ENCODE measurements at regions not wholly inside any gene's neighbourhood (a gene's known extent, or its start where the extent isn't known, plus 50 kb on each side); places are given as distances from the start of the nearest gene placed in this dataset.

- Histone ChIP-seq H3K27me3 (no peaks in the 10 kb centered on the region), H3K4me2 (peak overlapping the region; percentile 44), H3K9me3 (ENCODE audit: low read depth) (no peaks in the 10 kb centered on the region), H3F3A (ENCODE audit: low read depth) (peaks cover 26% of the 10 kb centered on the region), H3K79me2 (ENCODE audit: low read depth) (no peaks in the 10 kb centered on the region), H3K27ac (peak overlapping the region; percentile 95), H4K20me1 (ENCODE audit: low read depth) (no peaks in the 10 kb centered on the region), H3K9ac (no peak overlapping the region), H3K4me3 (no peak overlapping the region), H3K36me3 (no peaks in the 10 kb centered on the region), H3K4me1 (peaks cover 24% of the 10 kb centered on the region), H2AFZ (replicated peaks) (no peak overlapping the region)
- no peaks in the 10 kb centered on the region for H3K27me3 Mint-ChIP-seq (ENCODE audit: insufficient read depth, low read depth)
- DNase-seq (ENCODE audit: low spot score): no peak
- no peaks in the 10 kb centered on the region for H3K36me3 Mint-ChIP-seq
- peaks cover 29% of the 10 kb centered on the region for H3K4me1 Mint-ChIP-seq
- H3K4me3 Mint-ChIP-seq: no peak overlapping the region
- H3K27ac Mint-ChIP-seq: no peak overlapping the region
- H3K9me3 Mint-ChIP-seq: peaks cover 15% of the 10 kb centered on the region
- TF ChIP-seq CTCF (IDR thresholded peaks at IDR 0.05): no peak
- no peak for TF ChIP-seq EZH2phosphoT487 (IDR thresholded peaks at IDR 0.05)
- no peak for TF ChIP-seq EZH2 (IDR thresholded peaks at IDR 0.05)
Observed at GRCh38 chr9:106583751-106584150, 279.2 kb upstream of the ZNF462 start.

- peaks cover 31% of the 10 kb centered on the region for H3K4me1 ChIP-seq
- H3K9me3 ChIP-seq (ENCODE audit: low read depth): no peaks in the 10 kb centered on the region
- Mint-ChIP-seq H3K27me3 (ENCODE audit: insufficient read depth, low read depth) (no peaks in the 10 kb centered on the region), H3K4me3 (no peak overlapping the region), H3K4me1 (peaks cover 29% of the 10 kb centered on the region), H3K27ac (no peak overlapping the region), H3K36me3 (no peaks in the 10 kb centered on the region), H3K9me3 (peaks cover 2% of the 10 kb centered on the region)
- no peak overlapping the region for H3K4me3 ChIP-seq
- no peak overlapping the region for H3K27ac ChIP-seq
- TF ChIP-seq EZH2 (IDR thresholded peaks at IDR 0.05) (no peak), EZH2phosphoT487 (IDR thresholded peaks at IDR 0.05) (no peak), CTCF (IDR thresholded peaks at IDR 0.05) (no peak)
- H4K20me1 ChIP-seq (ENCODE audit: low read depth): no peaks in the 10 kb centered on the region
- peaks cover 22% of the 10 kb centered on the region for H3F3A ChIP-seq (ENCODE audit: low read depth)
- no peak overlapping the region for H3K9ac ChIP-seq
- H2AFZ ChIP-seq (replicated peaks): no peak overlapping the region
- no peaks in the 10 kb centered on the region for H3K79me2 ChIP-seq (ENCODE audit: low read depth)
- DNase-seq (ENCODE audit: low spot score): no peak
- no peak overlapping the region for H3K4me2 ChIP-seq
- H3K36me3 ChIP-seq: no peaks in the 10 kb centered on the region
- H3K27me3 ChIP-seq: no peaks in the 10 kb centered on the region
Observed at GRCh38 chr9:106587042-106587441, 275.9 kb upstream of the ZNF462 start.

- no peaks in the 10 kb centered on the region for H3K27me3 Mint-ChIP-seq (ENCODE audit: insufficient read depth, low read depth)
- H3K9me3 Mint-ChIP-seq: peaks cover 2% of the 10 kb centered on the region
- Histone ChIP-seq H4K20me1 (ENCODE audit: low read depth) (no peaks in the 10 kb centered on the region), H3K9ac (no peak overlapping the region), H3K27me3 (no peaks in the 10 kb centered on the region), H3K4me2 (no peak overlapping the region), H3K27ac (no peak overlapping the region), H3F3A (ENCODE audit: low read depth) (peaks cover 6% of the 10 kb centered on the region), H3K79me2 (ENCODE audit: low read depth) (no peaks in the 10 kb centered on the region), H2AFZ (replicated peaks) (peak overlapping the region; percentile 32), H3K36me3 (no peaks in the 10 kb centered on the region), H3K4me3 (no peak overlapping the region), H3K9me3 (ENCODE audit: low read depth) (no peaks in the 10 kb centered on the region), H3K4me1 (peaks cover 15% of the 10 kb centered on the region)
- peaks cover 20% of the 10 kb centered on the region for H3K4me1 Mint-ChIP-seq
- H3K27ac Mint-ChIP-seq: no peak overlapping the region
- no peaks in the 10 kb centered on the region for H3K36me3 Mint-ChIP-seq
- H3K4me3 Mint-ChIP-seq: no peak overlapping the region
- TF ChIP-seq EZH2 (IDR thresholded peaks at IDR 0.05) (no peak), CTCF (IDR thresholded peaks at IDR 0.05) (no peak), EZH2phosphoT487 (IDR thresholded peaks at IDR 0.05) (no peak)
- DNase-seq (ENCODE audit: low spot score): no peak
Observed at GRCh38 chr9:106588626-106589025, 274.3 kb upstream of the ZNF462 start.

Data from neural progenitor cell (in vitro differentiated cells).